Transverse colon (tissue), 4 donors: ENCODE measurements at regions not wholly inside any gene's neighbourhood (a gene's known extent, or its start where the extent isn't known, plus 50 kb on each side); places are given as distances from the start of the nearest gene placed in this dataset.

Experiments
- CTCF ChIP-seq, 5 experiments: fragments of 200-600 bp in 3 of 5; fragments of 450-650 bp in 2 of 5; sonication (generic) in 3 of 5; IDR thresholded peaks; 1 replicate in 2 of 5; 2 replicates in 3 of 5; pipeline ENCODE4 v1.5.1; 2016 to 2017; ENCODE audit warnings: antibody characterized with exemption in 5 of 5, inconsistent platforms in 3 of 5, mild to moderate bottlenecking in 2 of 5, moderate library complexity in 1 of 5
- POLR2A ChIP-seq: fragments of 450-650 bp; IDR thresholded peaks from one replicate; pipeline ENCODE4 v1.6.1; 2016; ENCODE audit warnings: antibody characterized with exemption, mild to moderate bottlenecking, moderate library complexity
- POLR2AphosphoS5 ChIP-seq, 3 donors: sonication (generic); formaldehyde crosslinking; IDR thresholded peaks; one replicate each; pipeline ENCODE4 v1.6.1; 2016; ENCODE audit warnings: antibody characterized with exemption in 3 of 3

DNA sequence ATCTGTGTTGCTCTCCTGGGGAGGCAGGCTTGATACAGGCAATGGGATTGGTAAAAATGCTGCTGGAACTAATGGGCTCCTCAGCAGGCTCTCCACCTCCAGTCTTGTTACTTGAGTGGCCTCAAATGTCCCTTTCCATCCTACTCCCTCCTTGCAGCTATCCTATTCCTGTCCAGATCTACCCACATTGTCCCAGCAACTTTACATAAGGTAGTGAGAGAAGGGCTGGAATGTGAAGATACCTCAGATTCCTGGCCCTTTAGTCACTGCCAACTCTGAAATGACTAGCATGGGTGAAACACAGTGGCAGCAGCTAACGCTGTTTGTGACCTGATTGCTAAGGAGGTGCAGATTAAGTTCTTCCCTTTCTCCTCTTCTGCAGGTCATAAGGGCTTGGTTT lies 210.1 kb upstream of the HS3ST4 start:
- TF ChIP-seq CTCF (IDR thresholded peaks at IDR 0.05) (no peak), POLR2AphosphoS5 (IDR thresholded peaks at IDR 0.05) (no peak), POLR2A (no peak)
